GM12874 (cell line): ENCODE measurements at regions not wholly inside any gene's neighbourhood (a gene's known extent, or its start where the extent isn't known, plus 50 kb on each side); places are given as distances from the start of the nearest gene placed in this dataset.

ENCODE experiments used
- TF ChIP-seq, protein P1 (sequence below): IDR thresholded peaks from 2 replicates; pipeline ENCODE4 v1.5.1; 2011; ENCODE audit warnings: low read depth, mild to moderate bottlenecking, control low read depth, low read length, moderate library complexity; ENCODE audit not compliant: insufficient read depth

- TF ChIP-seq, protein P1, sequence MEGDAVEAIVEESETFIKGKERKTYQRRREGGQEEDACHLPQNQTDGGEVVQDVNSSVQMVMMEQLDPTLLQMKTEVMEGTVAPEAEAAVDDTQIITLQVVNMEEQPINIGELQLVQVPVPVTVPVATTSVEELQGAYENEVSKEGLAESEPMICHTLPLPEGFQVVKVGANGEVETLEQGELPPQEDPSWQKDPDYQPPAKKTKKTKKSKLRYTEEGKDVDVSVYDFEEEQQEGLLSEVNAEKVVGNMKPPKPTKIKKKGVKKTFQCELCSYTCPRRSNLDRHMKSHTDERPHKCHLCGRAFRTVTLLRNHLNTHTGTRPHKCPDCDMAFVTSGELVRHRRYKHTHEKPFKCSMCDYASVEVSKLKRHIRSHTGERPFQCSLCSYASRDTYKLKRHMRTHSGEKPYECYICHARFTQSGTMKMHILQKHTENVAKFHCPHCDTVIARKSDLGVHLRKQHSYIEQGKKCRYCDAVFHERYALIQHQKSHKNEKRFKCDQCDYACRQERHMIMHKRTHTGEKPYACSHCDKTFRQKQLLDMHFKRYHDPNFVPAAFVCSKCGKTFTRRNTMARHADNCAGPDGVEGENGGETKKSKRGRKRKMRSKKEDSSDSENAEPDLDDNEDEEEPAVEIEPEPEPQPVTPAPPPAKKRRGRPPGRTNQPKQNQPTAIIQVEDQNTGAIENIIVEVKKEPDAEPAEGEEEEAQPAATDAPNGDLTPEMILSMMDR = no peak
Observed at GRCh38 chr1:54479841-54480524, 68.0 kb upstream of the ACOT11 start.

DNA sequence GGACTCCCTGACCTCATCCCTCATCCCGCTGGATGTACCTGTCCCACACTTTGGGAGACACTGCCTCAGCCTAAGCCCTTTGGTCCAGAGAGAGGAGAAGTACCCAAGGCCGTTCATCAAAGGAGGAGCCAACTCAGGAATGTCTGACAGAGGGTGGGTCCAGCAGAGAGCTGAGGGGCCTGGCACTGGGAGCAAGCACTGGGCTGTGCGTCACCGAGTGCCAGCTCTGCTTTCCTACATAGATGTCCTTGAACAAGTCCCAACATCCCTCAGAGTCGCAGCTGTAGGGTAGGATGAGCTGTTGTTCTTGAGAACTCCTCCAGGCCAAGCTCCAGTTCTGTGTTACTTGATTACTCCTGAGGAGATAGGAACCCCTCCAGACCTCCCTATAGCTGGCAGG is 68.8 kb upstream of the ACOT11 start:
- TF ChIP-seq, protein P1 = no peak

DNA sequence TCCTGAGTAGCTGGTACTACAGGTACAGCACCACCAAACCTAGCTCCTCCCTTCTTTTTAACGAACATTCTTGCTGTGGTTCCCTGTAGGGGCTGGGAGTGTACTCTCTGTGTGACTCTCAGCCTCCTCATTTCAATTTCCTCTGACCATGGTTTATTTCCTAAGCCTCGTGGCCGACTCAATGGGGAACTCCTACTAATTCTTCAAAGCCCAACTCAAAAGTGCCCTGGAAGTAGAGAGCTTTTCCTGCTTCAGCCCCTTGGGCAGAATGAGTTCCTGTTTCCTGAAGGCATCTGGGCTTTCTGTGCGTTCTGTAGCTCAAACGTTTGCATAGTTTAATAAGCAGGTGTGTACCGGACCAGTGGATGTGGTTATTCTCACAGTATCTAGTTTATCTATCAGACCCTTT is 70.9 kb upstream of the ACOT11 start:
- TF ChIP-seq, protein P1 = no peak

DNA sequence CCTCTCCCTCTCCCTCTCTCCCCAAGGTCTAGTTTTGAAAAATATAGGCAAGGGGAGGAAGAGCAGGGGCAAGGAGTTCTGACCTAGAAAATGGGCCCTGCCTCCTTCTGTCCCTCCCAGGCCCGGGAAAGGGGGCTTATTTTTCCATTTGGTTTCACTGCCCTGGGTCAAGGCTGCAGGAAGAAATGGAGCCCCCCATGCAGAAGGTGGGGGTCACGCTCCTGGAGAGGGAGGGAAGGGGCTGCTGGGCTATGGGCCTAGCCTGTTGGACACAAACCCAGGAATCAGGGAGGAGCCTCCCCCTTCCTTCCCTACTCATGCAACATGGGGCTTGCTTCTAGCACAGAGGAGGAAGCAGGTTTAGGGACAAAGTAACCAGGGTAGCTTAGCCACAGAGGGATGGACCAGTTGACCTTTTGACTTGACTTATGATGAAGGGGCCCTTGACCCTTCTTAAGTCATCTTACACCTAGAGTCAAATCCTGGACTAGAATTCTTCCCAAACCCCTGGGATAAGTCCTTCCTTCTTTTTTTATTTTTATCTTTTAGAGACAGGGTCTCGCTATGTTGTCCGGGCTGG is 70.4 kb upstream of the SSBP3 start:
- TF ChIP-seq, protein P1 = no peak

DNA sequence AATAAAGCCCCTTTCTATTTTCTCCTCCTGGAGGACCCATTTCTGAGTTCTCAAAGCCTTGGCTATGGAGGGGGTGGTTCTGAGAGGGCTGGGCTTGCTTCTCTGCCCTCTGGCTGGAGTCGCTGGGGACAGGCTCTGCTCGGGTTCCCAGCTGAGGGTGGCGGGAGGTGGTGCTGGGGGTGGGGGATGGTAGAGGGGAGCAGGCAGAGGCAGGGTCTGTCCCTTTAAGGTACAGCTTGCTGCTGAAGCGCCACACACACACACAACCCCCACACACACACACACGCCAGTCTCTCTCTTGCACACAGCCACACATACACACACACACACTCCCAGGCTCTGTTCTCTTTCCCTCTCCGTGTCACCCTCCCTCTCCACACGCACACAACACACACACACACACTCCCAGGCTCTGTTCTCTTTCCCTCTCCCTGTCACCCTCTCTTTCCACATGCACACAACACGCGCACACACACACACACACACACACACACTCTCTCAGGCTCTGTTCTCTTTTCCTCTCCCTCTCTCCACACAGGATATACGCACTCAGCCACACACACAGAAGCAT is 69.8 kb upstream of the SSBP3 start:
- TF ChIP-seq, protein P1 = no peak

DNA sequence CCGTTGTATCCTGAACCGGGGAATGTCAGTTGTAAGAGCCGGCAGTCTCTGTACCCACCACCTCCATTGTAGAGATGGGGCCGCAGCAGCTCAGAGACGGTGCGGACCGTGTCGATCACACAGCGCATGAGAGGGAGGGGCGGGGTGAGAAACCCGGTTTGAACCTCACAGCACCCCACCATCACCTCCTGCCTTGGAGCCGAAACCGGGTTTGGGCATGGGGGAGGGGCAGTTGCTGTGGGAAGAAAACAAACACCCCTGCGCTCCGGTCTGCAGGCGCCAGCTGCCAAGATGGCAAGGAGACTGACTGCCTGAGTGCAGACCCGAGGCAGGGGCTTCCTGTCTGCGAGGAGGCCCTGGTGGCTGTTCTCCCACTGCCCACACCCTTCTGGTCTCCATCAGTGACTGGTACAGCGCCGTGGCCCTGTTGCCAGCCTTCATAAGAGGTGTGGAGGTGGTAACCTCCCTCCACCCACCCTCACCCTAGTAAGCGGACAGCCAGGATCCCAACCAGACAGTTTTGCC is 69.2 kb upstream of the SSBP3 start:
- TF ChIP-seq, protein P1 = no peak
